Prostate gland (tissue), 2 donors: ENCODE measurements at regions not wholly inside any gene's neighbourhood (a gene's known extent, or its start where the extent isn't known, plus 50 kb on each side); places are given as distances from the start of the nearest gene placed in this dataset.

Source experiments
- CTCF ChIP-seq, 4 experiments: fragments of 200-600 bp in 2 of 4; fragments of 450-650 bp in 2 of 4; sonication (generic) in 2 of 4; IDR thresholded peaks; 1 replicate in 3 of 4; 2 replicates in 1 of 4; pipeline ENCODE4 v1.5.1; 2016 to 2019; ENCODE audit warnings: antibody characterized with exemption in 4 of 4, mild to moderate bottlenecking in 2 of 4, moderate library complexity in 2 of 4
- POLR2A ChIP-seq: fragments of 450-650 bp; IDR thresholded peaks from one replicate; pipeline ENCODE4 v1.6.1; 2016; ENCODE audit warnings: antibody characterized with exemption, mild to moderate bottlenecking
- POLR2AphosphoS5 ChIP-seq: sonication (generic); formaldehyde crosslinking; IDR thresholded peaks from one replicate; pipeline ENCODE4 v1.6.1; 2017; ENCODE audit warnings: antibody characterized with exemption

- no peak for TF ChIP-seq CTCF (IDR thresholded peaks at IDR 0.05)
- TF ChIP-seq POLR2AphosphoS5, result no peak
- TF ChIP-seq POLR2A, result no peak
Measured at GRCh38 chr22:34620161-34620560, 445.8 kb upstream of the ISX start.
